GM23338 (cell line): ENCODE measurements at regions not wholly inside any gene's neighbourhood (a gene's known extent, or its start where the extent isn't known, plus 50 kb on each side); places are given as distances from the start of the nearest gene placed in this dataset.

Experiments
- CREB1 ChIP-seq: fragments of 250-450 bp; sonication (Bioruptor Pico); IDR thresholded peaks from 2 replicates; pipeline ENCODE4 v1.5.0; 2020; ENCODE audit warnings: low read depth, mild to moderate bottlenecking, moderate library complexity
- CTCF ChIP-seq, 2 experiments: fragments of 200-600 bp in 1 of 2; sonication (generic) in 1 of 2; conservative IDR thresholded peaks; 2 replicates each; pipeline versions ENCODE4 v1.5.1 to v1.6.1; 2016 to 2017; ENCODE audit warnings: antibody characterized with exemption in 2 of 2, low read depth in 2 of 2, mild to moderate bottlenecking in 2 of 2, moderate library complexity in 1 of 2
- EZH2 ChIP-seq: fragments of 200-600 bp; sonication (generic); IDR thresholded peaks from one replicate; pipeline ENCODE4 v1.8.0; 2017; ENCODE audit warnings: antibody characterized with exemption, mild to moderate bottlenecking, low read depth; ENCODE audit not compliant: unreplicated experiment
- EZH2phosphoT487 ChIP-seq: fragments of 200-600 bp; sonication (generic); IDR thresholded peaks from one replicate; pipeline ENCODE4 v1.8.1; 2018; ENCODE audit warnings: antibody characterized with exemption; ENCODE audit not compliant: unreplicated experiment
- JUNB ChIP-seq: IDR thresholded peaks from one replicate; pipeline ENCODE4 v1.6.1; 2016; ENCODE audit warnings: antibody characterized with exemption; ENCODE audit not compliant: unreplicated experiment
- NANOG ChIP-seq: IDR thresholded peaks from 2 replicates; pipeline ENCODE4 v1.6.1; 2016; ENCODE audit warnings: antibody characterized with exemption, borderline replicate concordance
- POLR2AphosphoS5 ChIP-seq: IDR thresholded peaks from 2 replicates; pipeline ENCODE4 v1.6.1; 2016; ENCODE audit warnings: antibody characterized with exemption, low read depth
- REST ChIP-seq: IDR thresholded peaks from one replicate; pipeline ENCODE4 v1.6.1; 2018; ENCODE audit warnings: antibody characterized with exemption; ENCODE audit not compliant: unreplicated experiment
- ZNF114 ChIP-seq: fragments of 250-450 bp; sonication (Bioruptor Pico); IDR thresholded peaks from 2 replicates; pipeline ENCODE4 v1.5.0; 2020; ENCODE audit warnings: mild to moderate bottlenecking, moderate library complexity

GRCh38 chr7:85882335-85882734, 695.5 kb upstream of the SEMA3D start:
- TF ChIP-seq POLR2AphosphoS5, result no peak
- no peak for TF ChIP-seq CREB1 (CRISPR knock-in tag)
- TF ChIP-seq CTCF (conservative IDR thresholded peaks at IDR 0.05; ENCODE audit: low read depth in 2 of 2), result no peak
- no peak for TF ChIP-seq EZH2
- TF ChIP-seq EZH2phosphoT487, result no peak
- no peak for TF ChIP-seq REST
- TF ChIP-seq JUNB, result no peak
- no peak for TF ChIP-seq ZNF114 (CRISPR knock-in tag)
- TF ChIP-seq NANOG, result no peak
